ENCODE measurements at regions not wholly inside any gene's neighbourhood (a gene's known extent, or its start where the extent isn't known, plus 50 kb on each side); places are given as distances from the start of the nearest gene placed in this dataset.

GRCh38 chr1:90434460-90434859 lies 282.6 kb downstream of the BARHL2 start:
- Mint-ChIP-seq H3K36me3 (ENCODE audit: low read depth) (no peaks in the 10 kb centered on the region), H3K9me3 (no peaks in the 10 kb centered on the region), H3K4me3 (no peak overlapping the region), H3K4me1 (no peaks in the 10 kb centered on the region), H3K27ac (no peak overlapping the region), H3K27me3 (no peaks in the 10 kb centered on the region)
- DNase-seq (no peak), ATAC-seq (no peak)

GRCh38 chr1:90417126-90417525 lies 300.0 kb downstream of the BARHL2 start:
- Mint-ChIP-seq H3K9me3 (no peaks in the 10 kb centered on the region), H3K36me3 (ENCODE audit: low read depth) (no peaks in the 10 kb centered on the region), H3K4me1 (no peaks in the 10 kb centered on the region), H3K4me3 (no peak overlapping the region), H3K27ac (no peak overlapping the region), H3K27me3 (peaks cover 6% of the 10 kb centered on the region)
- no peak for DNase-seq
- ATAC-seq = no peak

GRCh38 chr1:90414201-90414600 lies 302.9 kb downstream of the BARHL2 start:
- Mint-ChIP-seq H3K4me1 (no peaks in the 10 kb centered on the region), H3K27ac (no peak overlapping the region), H3K36me3 (ENCODE audit: low read depth) (no peaks in the 10 kb centered on the region), H3K4me3 (no peak overlapping the region), H3K27me3 (peaks cover 4% of the 10 kb centered on the region), H3K9me3 (no peaks in the 10 kb centered on the region)
- DNase-seq (no peak), ATAC-seq (no peak)

GRCh38 chr1:90413519-90413918 lies 303.6 kb downstream of the BARHL2 start:
- Mint-ChIP-seq H3K4me3 (no peak overlapping the region), H3K36me3 (ENCODE audit: low read depth) (no peaks in the 10 kb centered on the region), H3K27ac (no peak overlapping the region), H3K27me3 (peaks cover 4% of the 10 kb centered on the region), H3K4me1 (no peaks in the 10 kb centered on the region), H3K9me3 (no peaks in the 10 kb centered on the region)
- ATAC-seq (no peak), DNase-seq (no peak)

GRCh38 chr1:90412563-90412962 lies 304.5 kb downstream of the BARHL2 start:
- DNase-seq (no peak), ATAC-seq (no peak)
- H3K9me3 Mint-ChIP-seq = no peaks in the 10 kb centered on the region
- H3K27me3 Mint-ChIP-seq = no peaks in the 10 kb centered on the region
- no peak overlapping the region for H3K4me3 Mint-ChIP-seq
- H3K27ac Mint-ChIP-seq = no peak overlapping the region
- H3K4me1 Mint-ChIP-seq = no peaks in the 10 kb centered on the region
- no peaks in the 10 kb centered on the region for H3K36me3 Mint-ChIP-seq (ENCODE audit: low read depth)

- H3K4me1 Mint-ChIP-seq = no peaks in the 10 kb centered on the region
- no peak overlapping the region for H3K4me3 Mint-ChIP-seq
- no peaks in the 10 kb centered on the region for H3K9me3 Mint-ChIP-seq
- H3K36me3 Mint-ChIP-seq (ENCODE audit: low read depth) = no peaks in the 10 kb centered on the region
- no peak overlapping the region for H3K27ac Mint-ChIP-seq
- ATAC-seq = no peak
- no peak for DNase-seq
- H3K27me3 Mint-ChIP-seq = peaks cover 2% of the 10 kb centered on the region
Measured at GRCh38 chr1:90411185-90411584, 305.9 kb downstream of the BARHL2 start.

- Mint-ChIP-seq H3K4me3 (no peak overlapping the region), H3K27me3 (peaks cover 6% of the 10 kb centered on the region), H3K4me1 (no peaks in the 10 kb centered on the region), H3K36me3 (ENCODE audit: low read depth) (no peaks in the 10 kb centered on the region), H3K9me3 (no peaks in the 10 kb centered on the region), H3K27ac (no peak overlapping the region)
- ATAC-seq = no peak
- no peak for DNase-seq
Measured at GRCh38 chr1:90407737-90408136, 309.4 kb downstream of the BARHL2 start.

GRCh38 chr1:90405726-90406125 lies 311.4 kb downstream of the BARHL2 start:
- H3K27ac Mint-ChIP-seq = no peak overlapping the region
- H3K36me3 Mint-ChIP-seq (ENCODE audit: low read depth) = no peaks in the 10 kb centered on the region
- peaks cover under 1% of the 10 kb centered on the region for H3K9me3 Mint-ChIP-seq
- no peak overlapping the region for H3K4me3 Mint-ChIP-seq
- H3K27me3 Mint-ChIP-seq = peaks cover 10% of the 10 kb centered on the region
- no peak for ATAC-seq
- no peak for DNase-seq
- no peaks in the 10 kb centered on the region for H3K4me1 Mint-ChIP-seq

- Mint-ChIP-seq H3K4me3 (no peak overlapping the region), H3K4me1 (no peaks in the 10 kb centered on the region), H3K9me3 (peaks cover 4% of the 10 kb centered on the region), H3K27me3 (peaks cover 10% of the 10 kb centered on the region), H3K36me3 (ENCODE audit: low read depth) (no peaks in the 10 kb centered on the region), H3K27ac (no peak overlapping the region)
- ATAC-seq (no peak), DNase-seq (no peak)
Measured at GRCh38 chr1:90402893-90403849, 313.9 kb downstream of the BARHL2 start.

- DNase-seq (no peak), ATAC-seq (no peak)
- no peaks in the 10 kb centered on the region for H3K36me3 Mint-ChIP-seq (ENCODE audit: low read depth)
- H3K9me3 Mint-ChIP-seq = peaks cover 4% of the 10 kb centered on the region
- H3K4me1 Mint-ChIP-seq = no peaks in the 10 kb centered on the region
- peaks cover 6% of the 10 kb centered on the region for H3K27me3 Mint-ChIP-seq
- H3K4me3 Mint-ChIP-seq = no peak overlapping the region
- no peak overlapping the region for H3K27ac Mint-ChIP-seq
Measured at GRCh38 chr1:90400131-90400530, 317.0 kb downstream of the BARHL2 start.

- DNase-seq = no peak
- peaks cover 2% of the 10 kb centered on the region for H3K27me3 Mint-ChIP-seq
- no peak overlapping the region for H3K27ac Mint-ChIP-seq
Measured at GRCh38 chr1:90396917-90397316, 320.2 kb downstream of the BARHL2 start.

GRCh38 chr1:90394247-90394646 lies 322.9 kb downstream of the BARHL2 start:
- DNase-seq (no peak), ATAC-seq (no peak)
- no peaks in the 10 kb centered on the region for H3K36me3 Mint-ChIP-seq (ENCODE audit: low read depth)
- H3K4me3 Mint-ChIP-seq = no peak overlapping the region
- H3K27me3 Mint-ChIP-seq = no peaks in the 10 kb centered on the region
- H3K9me3 Mint-ChIP-seq = no peaks in the 10 kb centered on the region
- no peak overlapping the region for H3K27ac Mint-ChIP-seq
- no peaks in the 10 kb centered on the region for H3K4me1 Mint-ChIP-seq

More at GRCh38 chr1:90396917-90397316, 320.2 kb downstream of the BARHL2 start:
- Mint-ChIP-seq H3K4me1 (no peaks in the 10 kb centered on the region), H3K4me3 (no peak overlapping the region), H3K9me3 (peaks cover 4% of the 10 kb centered on the region), H3K36me3 (ENCODE audit: low read depth) (no peaks in the 10 kb centered on the region)
- no peak for ATAC-seq

- Mint-ChIP-seq H3K4me3 (no peak overlapping the region), H3K36me3 (ENCODE audit: low read depth) (no peaks in the 10 kb centered on the region), H3K27ac (no peak overlapping the region), H3K4me1 (no peaks in the 10 kb centered on the region), H3K27me3 (no peaks in the 10 kb centered on the region), H3K9me3 (no peaks in the 10 kb centered on the region)
- no peak for ATAC-seq
- no peak for DNase-seq
Measured at GRCh38 chr1:90393025-90393424, 324.1 kb downstream of the BARHL2 start.

GRCh38 chr1:90391126-90391525 lies 326.0 kb downstream of the BARHL2 start:
- H3K4me3 Mint-ChIP-seq = no peak overlapping the region
- no peak overlapping the region for H3K27ac Mint-ChIP-seq
- no peaks in the 10 kb centered on the region for H3K9me3 Mint-ChIP-seq
- no peaks in the 10 kb centered on the region for H3K4me1 Mint-ChIP-seq
- DNase-seq (no peak), ATAC-seq (no peak)
- no peaks in the 10 kb centered on the region for H3K36me3 Mint-ChIP-seq (ENCODE audit: low read depth)
- H3K27me3 Mint-ChIP-seq = no peaks in the 10 kb centered on the region

GRCh38 chr1:90387805-90388204 lies 329.3 kb downstream of the BARHL2 start:
- Mint-ChIP-seq H3K4me1 (no peaks in the 10 kb centered on the region), H3K9me3 (no peaks in the 10 kb centered on the region), H3K27ac (no peak overlapping the region), H3K27me3 (no peaks in the 10 kb centered on the region), H3K36me3 (ENCODE audit: low read depth) (no peaks in the 10 kb centered on the region), H3K4me3 (no peak overlapping the region)
- DNase-seq (no peak), ATAC-seq (no peak)
